Memory B cell (primary cell): ENCODE measurements at regions not wholly inside any gene's neighbourhood (a gene's known extent, or its start where the extent isn't known, plus 50 kb on each side); places are given as distances from the start of the nearest gene placed in this dataset.

Experiments
- ATAC-seq: fragments of 150-1000 bp; cut with Tn5 transposase; 2 replicates; pipeline ENCODE4 v1.10.0; 2021; ENCODE audit warnings: low read depth, mild to moderate bottlenecking, moderate library complexity
- DNase-seq, 2 donors: peaks; one replicate each; pipeline ENCODE4 v3.0.0; 2022; ENCODE audit warnings: low spot score in 2 of 2
- H3K27ac Mint-ChIP-seq: one replicate; pipeline ENCODE4 v1.8.0; 2022; ENCODE audit warnings: mild to moderate bottlenecking, moderate library complexity, mixed read lengths
- H3K27me3 Mint-ChIP-seq: one replicate; pipeline ENCODE4 v1.8.0; 2022; ENCODE audit warnings: mixed read lengths
- H3K36me3 Mint-ChIP-seq: one replicate; pipeline ENCODE4 v1.8.0; 2022; ENCODE audit warnings: mild to moderate bottlenecking, mixed read lengths
- H3K4me1 Mint-ChIP-seq: one replicate; pipeline ENCODE4 v1.8.0; 2022; ENCODE audit warnings: mixed read lengths
- H3K4me3 Mint-ChIP-seq: one replicate; pipeline ENCODE4 v1.8.0; 2022; ENCODE audit warnings: mild to moderate bottlenecking, moderate library complexity, mixed read lengths
- H3K9me3 Mint-ChIP-seq: one replicate; pipeline ENCODE4 v1.8.0; 2022; ENCODE audit warnings: mixed read lengths

- ATAC-seq (no peak), DNase-seq (no peak)
- H3K27me3 Mint-ChIP-seq, result peaks cover 1% of the 10 kb centered on the region
- H3K27ac Mint-ChIP-seq, result no peak overlapping the region
- no peaks in the 10 kb centered on the region for H3K4me1 Mint-ChIP-seq
- no peaks in the 10 kb centered on the region for H3K9me3 Mint-ChIP-seq
- no peak overlapping the region for H3K4me3 Mint-ChIP-seq
- no peaks in the 10 kb centered on the region for H3K36me3 Mint-ChIP-seq
Observed at GRCh38 chr10:120641695-120642094, 184.7 kb downstream of the PLPP4 start.

GRCh38 chr10:120643351-120643750 is 186.3 kb downstream of the PLPP4 start:
- H3K27ac Mint-ChIP-seq, result no peak overlapping the region
- ATAC-seq, result no peak
- no peak for DNase-seq
- no peak overlapping the region for H3K4me3 Mint-ChIP-seq
- H3K4me1 Mint-ChIP-seq, result no peaks in the 10 kb centered on the region
- peaks cover 1% of the 10 kb centered on the region for H3K27me3 Mint-ChIP-seq
- no peaks in the 10 kb centered on the region for H3K36me3 Mint-ChIP-seq
- H3K9me3 Mint-ChIP-seq, result no peaks in the 10 kb centered on the region

- DNase-seq, result no peak
- Mint-ChIP-seq H3K9me3 (no peaks in the 10 kb centered on the region), H3K27ac (no peak overlapping the region), H3K36me3 (no peaks in the 10 kb centered on the region), H3K27me3 (peaks cover 1% of the 10 kb centered on the region), H3K4me1 (no peaks in the 10 kb centered on the region), H3K4me3 (no peak overlapping the region)
- no peak for ATAC-seq
Observed at GRCh38 chr10:120644556-120645410, 187.8 kb downstream of the PLPP4 start.

- ATAC-seq, result no peak
- DNase-seq, result no peak
- Mint-ChIP-seq H3K36me3 (no peaks in the 10 kb centered on the region), H3K4me3 (no peak overlapping the region), H3K9me3 (no peaks in the 10 kb centered on the region), H3K27me3 (no peaks in the 10 kb centered on the region), H3K4me1 (no peaks in the 10 kb centered on the region), H3K27ac (no peak overlapping the region)
Observed at GRCh38 chr10:120646159-120646732, 189.2 kb downstream of the PLPP4 start.

- no peak overlapping the region for H3K4me3 Mint-ChIP-seq
- no peak for ATAC-seq
- no peaks in the 10 kb centered on the region for H3K36me3 Mint-ChIP-seq
- no peaks in the 10 kb centered on the region for H3K9me3 Mint-ChIP-seq
- H3K27ac Mint-ChIP-seq, result no peak overlapping the region
- DNase-seq, result no peak
- H3K4me1 Mint-ChIP-seq, result no peaks in the 10 kb centered on the region
- H3K27me3 Mint-ChIP-seq, result no peaks in the 10 kb centered on the region
Observed at GRCh38 chr10:120646738-120647456, 189.9 kb downstream of the PLPP4 start.

- H3K9me3 Mint-ChIP-seq, result no peaks in the 10 kb centered on the region
- H3K4me3 Mint-ChIP-seq, result no peak overlapping the region
- H3K4me1 Mint-ChIP-seq, result no peaks in the 10 kb centered on the region
- no peaks in the 10 kb centered on the region for H3K36me3 Mint-ChIP-seq
- no peak for ATAC-seq
- DNase-seq, result no peak
- H3K27me3 Mint-ChIP-seq, result no peaks in the 10 kb centered on the region
- no peak overlapping the region for H3K27ac Mint-ChIP-seq
Observed at GRCh38 chr10:120650705-120651399, 193.8 kb downstream of the PLPP4 start.

- Mint-ChIP-seq H3K9me3 (no peaks in the 10 kb centered on the region), H3K36me3 (no peaks in the 10 kb centered on the region), H3K27ac (no peak overlapping the region), H3K4me1 (no peaks in the 10 kb centered on the region), H3K27me3 (no peaks in the 10 kb centered on the region), H3K4me3 (no peak overlapping the region)
- ATAC-seq, result no peak
- no peak for DNase-seq
Observed at GRCh38 chr10:120656107-120656506, 195.1 kb upstream of the WDR11 start.

- no peaks in the 10 kb centered on the region for H3K36me3 Mint-ChIP-seq
- H3K4me1 Mint-ChIP-seq, result no peaks in the 10 kb centered on the region
- no peaks in the 10 kb centered on the region for H3K9me3 Mint-ChIP-seq
- H3K27ac Mint-ChIP-seq, result no peak overlapping the region
- ATAC-seq, result no peak
- H3K4me3 Mint-ChIP-seq, result no peak overlapping the region
- H3K27me3 Mint-ChIP-seq, result no peaks in the 10 kb centered on the region
- no peak for DNase-seq
Observed at GRCh38 chr10:120657371-120657770, 193.8 kb upstream of the WDR11 start.

- ATAC-seq, result no peak
- no peaks in the 10 kb centered on the region for H3K9me3 Mint-ChIP-seq
- H3K36me3 Mint-ChIP-seq, result no peaks in the 10 kb centered on the region
- no peak overlapping the region for H3K27ac Mint-ChIP-seq
- H3K4me1 Mint-ChIP-seq, result no peaks in the 10 kb centered on the region
- no peak overlapping the region for H3K4me3 Mint-ChIP-seq
- DNase-seq, result no peak
- H3K27me3 Mint-ChIP-seq, result no peaks in the 10 kb centered on the region
Observed at GRCh38 chr10:120658943-120659885, 191.9 kb upstream of the WDR11 start.

- Mint-ChIP-seq H3K36me3 (no peaks in the 10 kb centered on the region), H3K9me3 (no peaks in the 10 kb centered on the region), H3K4me1 (no peaks in the 10 kb centered on the region), H3K27ac (no peak overlapping the region), H3K4me3 (no peak overlapping the region), H3K27me3 (peaks cover 8% of the 10 kb centered on the region)
- no peak for DNase-seq
- no peak for ATAC-seq
Observed at GRCh38 chr10:120666308-120666707, 184.9 kb upstream of the WDR11 start.

GRCh38 chr10:120667276-120667675 is 183.9 kb upstream of the WDR11 start:
- Mint-ChIP-seq H3K27ac (no peak overlapping the region), H3K9me3 (no peaks in the 10 kb centered on the region), H3K27me3 (peaks cover 8% of the 10 kb centered on the region), H3K4me3 (no peak overlapping the region), H3K36me3 (no peaks in the 10 kb centered on the region), H3K4me1 (no peaks in the 10 kb centered on the region)
- ATAC-seq, result no peak
- DNase-seq, result no peak

- Mint-ChIP-seq H3K36me3 (no peaks in the 10 kb centered on the region), H3K27ac (no peak overlapping the region), H3K4me1 (no peaks in the 10 kb centered on the region), H3K9me3 (peaks cover 9% of the 10 kb centered on the region), H3K27me3 (peaks cover 8% of the 10 kb centered on the region), H3K4me3 (no peak overlapping the region)
- ATAC-seq (no peak), DNase-seq (no peak)
Observed at GRCh38 chr10:120671491-120671890, 179.7 kb upstream of the WDR11 start.

- no peak overlapping the region for H3K27ac Mint-ChIP-seq
- H3K4me3 Mint-ChIP-seq, result no peak overlapping the region
- H3K27me3 Mint-ChIP-seq, result peaks cover 2% of the 10 kb centered on the region
- ATAC-seq (no peak), DNase-seq (no peak)
- H3K4me1 Mint-ChIP-seq, result no peaks in the 10 kb centered on the region
- H3K36me3 Mint-ChIP-seq, result no peaks in the 10 kb centered on the region
- H3K9me3 Mint-ChIP-seq, result no peaks in the 10 kb centered on the region
Observed at GRCh38 chr10:120683454-120683853, 167.7 kb upstream of the WDR11 start.
